GM18520 (cell line): ENCODE measurements at regions not wholly inside any gene's neighbourhood (a gene's known extent, or its start where the extent isn't known, plus 50 kb on each side); places are given as distances from the start of the nearest gene placed in this dataset.

Source experiments
- ATAC-seq: cut with Tn5 transposase; IDR thresholded peaks from one replicate; pipeline ENCODE4 v1.9.1; 2021; ENCODE audit not compliant: unreplicated experiment

- ATAC-seq: no peak
These were observed 1082.3 kb upstream of the ADGRL3 start for GRCh38 chr4:60117726-60118323.

DNA sequence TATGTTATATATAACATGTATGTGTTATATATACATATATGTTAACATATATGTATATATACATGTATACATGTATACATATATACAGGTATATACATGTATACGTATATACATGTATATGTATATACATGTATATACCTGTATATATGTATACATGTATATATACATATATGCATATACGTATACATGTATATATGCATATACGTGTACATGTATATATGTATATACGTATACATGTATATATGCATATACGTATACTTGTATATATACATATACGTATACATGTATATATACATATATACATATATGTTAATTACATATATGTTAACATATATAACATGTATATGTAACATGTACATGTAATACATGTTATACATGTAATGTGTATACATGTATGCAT is 1077.3 kb upstream of the ADGRL3 start:
- ATAC-seq: no peak

GRCh38 chr4:60128888-60129287 is 1071.2 kb upstream of the ADGRL3 start:
- no peak for ATAC-seq

DNA sequence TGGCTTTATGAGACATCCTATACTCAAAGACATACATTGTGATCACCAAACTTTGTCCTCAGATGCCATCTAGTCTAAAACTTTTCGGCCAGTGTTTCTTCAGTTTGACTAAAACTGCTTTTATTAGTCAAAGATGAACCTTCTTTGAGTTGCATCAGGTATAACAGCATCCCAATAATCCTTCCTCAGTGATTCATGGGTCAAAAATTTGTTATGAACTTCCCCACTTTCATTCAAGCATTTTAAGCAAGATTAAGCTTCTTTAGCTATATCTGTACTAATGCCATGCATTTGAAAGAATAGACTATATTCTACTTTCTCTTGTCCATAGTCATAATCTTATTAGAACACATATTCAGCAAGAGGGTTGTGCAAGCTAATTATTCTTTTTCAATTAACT is 1070.4 kb upstream of the ADGRL3 start:
- no peak for ATAC-seq

GRCh38 chr4:60133375-60133774 is 1066.8 kb upstream of the ADGRL3 start:
- no peak for ATAC-seq

DNA sequence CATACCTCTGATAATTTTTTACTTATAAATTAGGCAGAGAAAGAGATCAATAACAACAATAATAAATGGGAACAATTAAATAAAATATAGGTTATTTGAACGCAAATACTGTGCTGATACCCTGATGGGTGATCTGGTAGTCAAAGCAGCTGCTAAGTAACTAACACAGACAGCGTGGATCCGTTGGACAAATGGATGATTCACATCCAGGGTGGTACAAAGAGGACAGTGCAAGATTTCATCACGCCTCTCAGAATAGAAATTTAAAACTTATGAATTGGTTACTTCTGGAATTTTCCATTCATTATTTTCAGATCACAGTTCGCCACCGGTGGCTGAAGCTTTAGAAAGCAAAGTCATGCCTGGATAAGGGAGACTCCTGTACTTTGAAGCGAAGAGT is 1066.0 kb upstream of the ADGRL3 start:
- ATAC-seq: no peak

DNA sequence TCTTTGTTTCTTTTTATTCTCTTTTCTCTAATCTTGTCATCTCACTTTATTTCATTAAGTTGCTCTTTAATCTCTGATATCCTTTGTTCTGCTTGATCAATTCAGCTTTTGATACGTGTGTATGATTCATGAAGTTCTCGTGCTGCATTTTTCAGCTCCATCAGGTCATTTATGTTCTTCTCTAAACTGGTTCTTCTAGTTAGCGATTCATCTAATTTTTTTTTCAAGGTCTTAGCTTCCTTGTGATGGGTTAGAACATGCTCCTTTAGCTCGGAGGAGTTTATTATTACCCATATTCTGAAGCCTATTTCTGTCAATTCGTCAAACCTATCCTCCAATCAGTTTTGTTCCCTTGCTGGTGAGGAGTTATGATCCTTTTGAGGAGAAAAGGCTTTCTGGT is 1045.0 kb upstream of the ADGRL3 start:
- ATAC-seq: no peak

DNA sequence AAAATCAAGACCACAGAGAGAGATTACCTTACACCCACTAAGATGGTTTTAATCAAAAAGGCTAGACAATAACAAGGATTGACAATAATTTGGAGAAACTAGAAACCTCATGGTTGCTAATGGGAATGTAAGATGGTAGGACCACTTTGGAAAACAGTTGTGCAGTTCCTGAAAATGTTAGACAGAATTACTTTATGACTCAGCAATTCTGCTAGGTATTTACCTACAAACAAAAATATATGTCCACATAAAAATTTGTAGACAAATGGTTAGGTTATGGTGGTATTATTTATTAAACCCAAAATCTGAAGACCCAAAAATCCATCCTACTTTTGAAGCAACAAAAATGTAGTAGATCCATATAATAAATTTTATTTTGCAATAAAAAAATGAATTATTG is 1027.0 kb upstream of the ADGRL3 start:
- no peak for ATAC-seq

GRCh38 chr4:60173718-60174117 is 1026.4 kb upstream of the ADGRL3 start:
- no peak for ATAC-seq

- no peak for ATAC-seq
These were observed 1024.9 kb upstream of the ADGRL3 start for GRCh38 chr4:60175241-60175640.

- no peak for ATAC-seq
These were observed 1012.7 kb upstream of the ADGRL3 start for GRCh38 chr4:60187428-60187827.

- no peak for ATAC-seq
These were observed 1010.8 kb upstream of the ADGRL3 start for GRCh38 chr4:60189286-60189685.

GRCh38 chr4:60194214-60194613 is 1005.9 kb upstream of the ADGRL3 start:
- no peak for ATAC-seq

GRCh38 chr4:60195256-60195655 is 1004.9 kb upstream of the ADGRL3 start:
- ATAC-seq: no peak

DNA sequence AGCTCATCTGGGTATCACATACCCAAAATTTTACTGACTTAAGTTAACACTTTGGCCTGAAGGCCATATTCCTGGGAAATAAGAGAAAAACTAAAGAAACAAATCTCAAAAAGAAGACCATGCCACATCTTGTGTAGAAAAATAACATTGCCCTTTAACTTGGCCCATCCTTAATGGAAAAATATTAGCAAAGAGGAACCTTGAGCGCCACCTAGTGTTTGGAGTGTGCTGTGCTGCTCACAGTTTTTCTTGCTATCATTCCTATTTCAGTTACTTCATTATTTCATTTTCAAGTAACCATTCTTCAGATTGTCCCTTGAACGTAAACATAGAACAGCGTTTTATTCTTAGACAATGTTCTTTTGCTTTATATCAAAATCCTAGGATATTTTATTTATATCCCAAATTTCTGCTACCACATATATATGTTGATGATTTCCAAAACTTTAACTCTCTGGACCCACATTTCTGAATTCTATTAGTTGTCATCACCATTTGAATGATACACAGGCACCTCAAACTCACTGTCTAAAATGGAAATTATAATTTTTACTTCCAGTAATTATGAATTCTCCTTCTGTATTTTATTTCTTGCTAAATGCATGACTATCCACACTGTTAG is 999.0 kb upstream of the ADGRL3 start:
- ATAC-seq: peak; percentile 66

DNA sequence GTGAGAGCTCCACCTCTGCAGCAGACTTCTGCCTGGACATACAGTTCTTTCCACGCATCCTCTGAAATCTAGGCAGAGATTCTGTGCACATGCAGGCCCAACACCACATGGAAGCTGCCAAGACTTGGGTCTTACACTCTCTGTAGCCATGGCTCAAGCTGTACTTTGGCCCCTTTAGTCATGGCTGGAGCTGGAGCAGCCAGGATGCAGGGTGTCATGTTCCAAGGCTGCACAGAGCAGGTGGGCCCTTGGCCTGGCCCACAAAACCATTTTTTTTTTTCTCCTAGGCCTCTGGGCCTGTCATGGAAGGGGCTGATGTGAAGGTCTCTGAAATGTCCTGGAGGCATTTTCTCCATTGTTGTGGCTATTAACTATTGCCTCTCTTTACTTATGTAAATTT is 990.5 kb upstream of the ADGRL3 start:
- no peak for ATAC-seq

DNA sequence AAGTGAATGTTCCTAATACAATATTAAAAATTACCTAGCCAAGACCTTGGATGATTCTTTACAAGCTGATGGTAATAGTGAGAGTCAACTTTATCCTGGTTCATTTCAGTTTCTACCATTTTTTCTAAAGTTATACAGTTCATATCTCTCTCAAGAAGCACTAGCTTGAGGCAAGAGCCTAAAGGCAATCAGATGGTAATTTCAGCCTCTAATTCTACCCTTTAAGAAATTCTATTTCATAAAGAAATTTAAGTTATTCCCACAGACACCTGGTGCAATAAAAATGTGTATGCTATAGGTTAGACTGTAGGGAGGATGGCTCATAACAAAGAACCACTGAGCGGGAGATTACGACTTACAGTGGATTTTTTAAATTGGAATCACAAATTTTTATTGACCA is 984.2 kb upstream of the ADGRL3 start:
- ATAC-seq: no peak

- ATAC-seq: no peak
These were observed 983.4 kb upstream of the ADGRL3 start for GRCh38 chr4:60216752-60217151.

GRCh38 chr4:60221866-60222265 is 978.3 kb upstream of the ADGRL3 start:
- no peak for ATAC-seq

DNA sequence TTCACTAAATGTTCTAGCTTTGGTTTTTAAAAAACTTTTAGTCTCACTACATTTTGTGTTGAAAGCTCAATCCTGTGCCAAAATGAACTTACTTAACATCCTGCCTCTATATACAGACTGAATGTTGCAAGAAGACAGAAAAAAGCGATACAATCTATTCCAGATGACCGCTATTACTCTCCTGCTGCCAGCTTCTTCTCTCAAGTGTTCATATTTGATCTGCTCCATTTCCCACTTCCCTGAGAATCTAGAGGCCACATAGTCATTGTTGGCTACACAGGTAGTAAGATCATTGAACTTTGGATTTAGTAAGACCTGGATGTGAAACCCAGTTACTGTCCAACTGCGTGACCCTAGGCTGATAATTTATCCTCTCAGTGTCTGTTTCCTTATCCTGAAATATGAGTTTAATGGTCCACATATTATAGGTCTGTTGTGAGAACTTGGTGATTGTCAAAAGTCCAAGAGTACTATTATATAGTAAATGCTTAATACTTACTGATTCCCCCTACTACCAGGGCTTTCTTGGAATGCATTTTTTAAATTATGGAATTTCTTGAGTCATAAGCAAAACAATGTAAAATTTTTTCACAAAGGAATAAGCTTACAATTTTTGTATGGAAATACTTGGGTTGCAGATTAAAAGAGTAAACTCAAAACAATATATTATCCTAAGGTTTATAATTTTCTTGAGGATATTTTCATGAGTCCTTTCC is 976.8 kb upstream of the ADGRL3 start:
- no peak for ATAC-seq

DNA sequence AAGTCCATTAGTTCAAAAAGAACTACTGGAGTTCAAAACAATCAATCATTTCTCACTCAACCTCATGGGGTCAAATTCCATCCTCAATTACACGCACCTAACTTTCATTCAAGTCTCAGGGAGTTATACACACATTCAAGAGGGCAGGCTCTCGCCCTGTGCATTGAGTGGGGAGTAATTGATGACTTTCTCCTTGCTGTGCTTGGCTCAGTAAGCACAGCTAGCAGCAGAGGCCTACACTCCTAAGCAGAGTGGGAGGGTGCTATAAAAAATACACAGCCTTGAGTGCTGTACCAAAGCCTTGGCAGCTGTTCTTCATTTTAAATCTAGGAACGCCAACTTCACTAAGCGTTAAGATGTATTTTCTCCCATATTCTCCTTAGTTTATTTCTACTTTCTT is 958.3 kb upstream of the ADGRL3 start:
- ATAC-seq: no peak

DNA sequence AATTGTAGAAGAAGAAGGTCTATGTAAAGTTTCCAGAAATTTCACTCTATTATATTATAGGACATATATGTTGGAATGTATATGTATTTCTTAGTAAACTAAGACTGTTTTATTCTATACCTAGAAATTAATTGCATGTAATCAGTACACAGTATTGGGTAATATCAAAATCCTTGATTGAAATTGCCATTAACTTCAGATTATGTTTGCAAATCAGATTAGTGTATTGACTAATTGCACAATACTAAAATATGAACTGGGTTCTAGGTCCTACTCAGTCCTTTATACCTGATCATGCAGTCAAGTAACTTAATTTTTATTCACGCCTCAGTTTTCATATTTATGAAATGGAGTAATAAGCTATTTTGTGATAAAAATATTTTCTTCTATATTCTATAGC is 950.3 kb upstream of the ADGRL3 start:
- ATAC-seq: no peak

- no peak for ATAC-seq
These were observed 949.5 kb upstream of the ADGRL3 start for GRCh38 chr4:60250657-60251056.
